ENCODE measurements at regions not wholly inside any gene's neighbourhood (a gene's known extent, or its start where the extent isn't known, plus 50 kb on each side); places are given as distances from the start of the nearest gene placed in this dataset.

DNA sequence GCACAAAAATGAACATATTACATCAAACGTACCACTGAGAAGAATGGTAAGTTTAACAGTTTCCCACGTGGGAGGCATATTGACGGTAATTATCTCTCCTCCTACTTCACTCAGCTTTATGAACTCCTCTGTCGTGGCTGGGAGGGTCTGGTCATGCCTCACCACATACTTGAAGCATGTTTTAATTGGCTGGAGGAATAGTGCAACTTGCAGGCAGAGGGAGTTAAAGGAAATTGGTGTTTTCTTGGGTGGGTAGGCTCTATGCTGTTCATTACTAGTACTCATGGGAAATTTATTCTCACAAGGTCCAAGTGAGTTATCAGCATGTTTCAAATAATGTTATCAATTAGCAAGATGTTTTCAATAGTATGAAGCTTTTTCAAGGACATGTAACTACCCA lies 767.0 kb downstream of the PLCL1 start:
- H3K36me3 ChIP-seq: no peaks in the 10 kb centered on the region
- H3K9me3 ChIP-seq: peaks cover 0 to 5% of the 10 kb centered on the region in 2 donors
- H3K4me1 ChIP-seq: no peaks in the 10 kb centered on the region
- H3K27ac ChIP-seq: no peak overlapping the region
- ATAC-seq (no peak), DNase-seq (no peak)
- no peak overlapping the region for H3K4me3 ChIP-seq
- TF ChIP-seq, protein P1, sequence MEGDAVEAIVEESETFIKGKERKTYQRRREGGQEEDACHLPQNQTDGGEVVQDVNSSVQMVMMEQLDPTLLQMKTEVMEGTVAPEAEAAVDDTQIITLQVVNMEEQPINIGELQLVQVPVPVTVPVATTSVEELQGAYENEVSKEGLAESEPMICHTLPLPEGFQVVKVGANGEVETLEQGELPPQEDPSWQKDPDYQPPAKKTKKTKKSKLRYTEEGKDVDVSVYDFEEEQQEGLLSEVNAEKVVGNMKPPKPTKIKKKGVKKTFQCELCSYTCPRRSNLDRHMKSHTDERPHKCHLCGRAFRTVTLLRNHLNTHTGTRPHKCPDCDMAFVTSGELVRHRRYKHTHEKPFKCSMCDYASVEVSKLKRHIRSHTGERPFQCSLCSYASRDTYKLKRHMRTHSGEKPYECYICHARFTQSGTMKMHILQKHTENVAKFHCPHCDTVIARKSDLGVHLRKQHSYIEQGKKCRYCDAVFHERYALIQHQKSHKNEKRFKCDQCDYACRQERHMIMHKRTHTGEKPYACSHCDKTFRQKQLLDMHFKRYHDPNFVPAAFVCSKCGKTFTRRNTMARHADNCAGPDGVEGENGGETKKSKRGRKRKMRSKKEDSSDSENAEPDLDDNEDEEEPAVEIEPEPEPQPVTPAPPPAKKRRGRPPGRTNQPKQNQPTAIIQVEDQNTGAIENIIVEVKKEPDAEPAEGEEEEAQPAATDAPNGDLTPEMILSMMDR (IDR thresholded peaks at IDR 0.05): no peak
- H3K27me3 ChIP-seq: no peaks in the 10 kb centered on the region
- intact Hi-C loops (cut with DNase I): no loop called here

DNA sequence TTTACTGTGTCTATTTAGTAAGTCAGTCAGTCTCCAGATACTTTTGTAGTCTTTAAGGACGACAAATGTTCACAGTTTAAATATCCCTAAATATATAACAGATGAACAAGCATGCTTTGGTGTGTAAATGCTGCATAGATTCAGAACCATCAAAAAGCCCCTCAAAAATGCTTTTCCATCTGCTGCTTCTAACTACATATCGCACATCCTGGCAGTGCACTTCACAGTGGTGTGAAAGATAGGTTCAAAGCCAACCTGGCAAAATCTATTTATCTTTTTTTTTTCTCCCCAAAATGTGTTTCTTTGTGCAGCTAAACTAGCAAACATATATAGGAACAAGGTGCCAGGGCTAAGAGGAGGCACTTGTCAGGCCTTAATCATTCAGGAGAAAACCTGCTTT lies 753.8 kb downstream of the PLCL1 start:
- H3K4me3 ChIP-seq: no peak overlapping the region
- DNase-seq: no peak
- ATAC-seq: no peak
- TF ChIP-seq, protein P1 (IDR thresholded peaks at IDR 0.05): no peak
- peaks cover 0 to 31% of the 10 kb centered on the region in 2 donors for H3K9me3 ChIP-seq
- H3K27ac ChIP-seq: no peak overlapping the region
- no peaks in the 10 kb centered on the region for H3K27me3 ChIP-seq
- H3K4me1 ChIP-seq: no peaks in the 10 kb centered on the region
- intact Hi-C loops (cut with DNase I): no loop called here
- H3K36me3 ChIP-seq: no peaks in the 10 kb centered on the region

DNA sequence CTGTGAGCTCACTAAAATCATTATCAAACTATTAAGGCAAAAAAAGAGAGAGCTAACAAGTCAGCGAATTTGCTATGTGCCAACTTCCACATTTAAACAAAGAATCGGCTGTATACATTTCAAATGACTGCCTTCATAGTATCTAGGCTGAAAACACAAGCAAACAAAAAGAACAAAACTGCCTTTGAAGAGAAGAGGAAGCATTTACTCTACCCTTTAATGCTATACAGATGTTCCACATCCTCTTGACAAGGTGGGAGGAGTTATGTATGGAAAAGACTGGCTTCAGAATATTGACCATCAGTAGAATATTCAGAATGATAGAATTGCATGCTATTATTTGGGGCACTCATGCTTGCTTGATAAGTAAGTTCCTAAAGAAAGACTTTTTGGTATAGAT lies 741.7 kb downstream of the PLCL1 start:
- no peaks in the 10 kb centered on the region for H3K4me1 ChIP-seq
- no peaks in the 10 kb centered on the region for H3K36me3 ChIP-seq
- H3K4me3 ChIP-seq: no peak overlapping the region
- ATAC-seq (no peak), DNase-seq (peak in 2 of 4 donors; percentile 35 to 45)
- no peak overlapping the region for H3K27ac ChIP-seq
- TF ChIP-seq, protein P1 (IDR thresholded peaks at IDR 0.05): no peak
- H3K9me3 ChIP-seq: peaks cover 0 to 3% of the 10 kb centered on the region in 2 donors
- H3K27me3 ChIP-seq: no peaks in the 10 kb centered on the region
- intact Hi-C loops (cut with DNase I): no loop called here

DNA sequence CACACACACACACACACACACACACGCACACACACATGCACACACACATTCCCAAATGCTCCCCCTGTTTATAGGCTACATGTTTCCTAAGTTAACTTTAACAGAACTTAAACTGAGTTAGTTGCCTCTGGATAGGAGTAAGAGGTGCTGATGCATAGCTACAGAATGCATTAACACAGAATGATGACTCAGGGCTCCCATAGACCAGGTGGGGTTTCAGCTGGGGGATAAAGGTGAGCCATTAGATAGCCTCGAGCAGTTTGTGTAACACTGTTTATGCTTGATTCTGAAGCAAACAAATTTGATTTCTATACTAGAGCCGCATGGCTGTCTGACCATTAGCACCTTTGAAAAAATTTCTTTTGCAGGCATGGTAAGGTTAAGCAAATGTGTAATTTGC lies 741.0 kb downstream of the PLCL1 start:
- Histone ChIP-seq H3K9me3 (peaks cover 0 to 3% of the 10 kb centered on the region in 2 donors), H3K4me3 (no peak overlapping the region), H3K36me3 (no peaks in the 10 kb centered on the region), H3K4me1 (no peaks in the 10 kb centered on the region), H3K27ac (no peak overlapping the region), H3K27me3 (no peaks in the 10 kb centered on the region)
- DNase-seq: no peak
- intact Hi-C loops (cut with DNase I): no loop called here
- TF ChIP-seq, protein P1 (IDR thresholded peaks at IDR 0.05): no peak
- no peak for ATAC-seq

DNA sequence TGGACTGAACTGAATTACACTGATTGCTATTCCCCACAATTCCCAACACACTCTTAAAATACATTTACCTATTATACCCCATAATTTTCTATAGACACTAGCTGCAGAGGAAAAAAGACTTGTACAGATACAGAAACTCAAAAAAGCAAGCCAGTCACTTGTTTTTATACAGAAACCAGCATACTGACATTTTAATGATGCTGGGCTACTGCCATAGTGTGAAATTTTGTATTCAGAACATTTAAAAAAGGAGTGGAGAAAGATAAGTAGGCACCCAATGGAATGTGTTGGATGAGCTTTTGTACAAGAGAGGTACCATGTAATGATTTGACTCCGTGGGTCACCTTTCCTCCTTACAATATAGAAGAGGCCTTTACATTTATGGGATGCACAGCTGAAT lies 740.1 kb downstream of the PLCL1 start:
- Histone ChIP-seq H3K4me3 (no peak overlapping the region), H3K4me1 (no peaks in the 10 kb centered on the region), H3K27ac (no peak overlapping the region), H3K9me3 (no peaks in the 10 kb centered on the region), H3K27me3 (no peaks in the 10 kb centered on the region), H3K36me3 (no peaks in the 10 kb centered on the region)
- ATAC-seq (no peak), DNase-seq (no peak)
- TF ChIP-seq, protein P1 (IDR thresholded peaks at IDR 0.05): no peak
- intact Hi-C loops (cut with DNase I): no loop called here
